ENCODE measurements at regions not wholly inside any gene's neighbourhood (a gene's known extent, or its start where the extent isn't known, plus 50 kb on each side); places are given as distances from the start of the nearest gene placed in this dataset.
"Not testable (repeated sequence)": the region's sequence is repeated elsewhere in the genome, so short reads cannot be mapped to it uniquely, and the experiment has no call there.

DNA sequence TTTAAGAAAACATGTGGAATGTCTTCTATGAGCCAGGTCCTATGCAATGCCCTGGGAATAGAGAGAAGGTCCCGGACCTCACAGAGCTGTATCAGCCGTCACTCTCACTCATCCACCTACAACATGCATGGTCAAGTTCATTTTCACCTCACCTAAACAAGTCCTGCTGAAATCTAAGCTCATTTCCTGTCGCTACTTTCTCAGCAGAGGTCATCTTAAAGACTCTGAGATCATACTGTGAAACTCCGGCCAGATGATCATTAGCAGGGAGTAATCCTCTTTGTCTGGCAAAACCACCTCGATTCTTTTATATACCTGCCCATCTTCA, 66.2 kb upstream of the LYRM9 start:
- no peak for TF ChIP-seq CTCF (conservative IDR thresholded peaks at IDR 0.05; ENCODE audit: low read depth, low read length)
- H3K4me3 ChIP-seq (ENCODE audit: low read depth, low read length), result no peak overlapping the region
- no peak for DNase-seq (ENCODE audit: low read depth)

GRCh38 chr17:27960183-27960849, 67.2 kb upstream of the LYRM9 start:
- TF ChIP-seq CTCF (conservative IDR thresholded peaks at IDR 0.05; ENCODE audit: low read depth, low read length), result no peak
- no peak overlapping the region for H3K4me3 ChIP-seq (ENCODE audit: low read depth, low read length)
- no peak for DNase-seq (ENCODE audit: low read depth)

- H3K4me3 ChIP-seq (ENCODE audit: low read depth, low read length), result not testable (repeated sequence)
- DNase-seq (ENCODE audit: low read depth), result peak; percentile 44
Measured at GRCh38 chr17:27962581-27962980, 69.4 kb upstream of the LYRM9 start.

- H3K4me3 ChIP-seq (ENCODE audit: low read depth, low read length), result no peak overlapping the region
- TF ChIP-seq CTCF (conservative IDR thresholded peaks at IDR 0.05; ENCODE audit: low read depth, low read length), result no peak
- peak; percentile 97 for DNase-seq (ENCODE audit: low read depth)
Measured at GRCh38 chr17:27965224-27965623, 72.1 kb upstream of the LYRM9 start.

DNA sequence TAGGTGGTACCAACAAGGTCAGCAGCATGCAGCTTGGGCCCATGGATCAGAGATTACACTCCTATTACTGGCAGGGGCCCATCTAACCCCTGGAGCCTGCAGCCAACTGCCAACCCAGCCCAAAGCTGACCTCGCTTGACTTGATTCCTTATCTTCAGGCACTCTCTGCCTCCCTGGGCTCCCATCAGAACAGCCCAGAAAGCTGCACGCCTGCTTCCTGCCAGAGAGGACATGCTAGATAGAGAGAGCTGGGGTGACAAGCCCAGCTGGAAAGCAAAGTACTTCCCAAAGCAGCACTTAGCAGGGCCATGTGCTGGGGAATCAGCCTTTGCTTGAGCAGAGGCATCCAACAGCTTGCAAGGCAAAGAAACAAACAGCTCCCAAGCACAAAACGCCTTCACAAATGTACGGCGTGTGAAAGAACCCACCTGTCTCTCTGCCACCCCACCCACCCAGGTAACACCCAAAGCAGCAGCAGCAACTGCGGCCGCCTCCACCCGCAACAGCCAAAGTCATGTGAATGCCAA, 74.2 kb upstream of the NLK start:
- TF ChIP-seq CTCF (conservative IDR thresholded peaks at IDR 0.05; ENCODE audit: low read depth, low read length), result no peak
- DNase-seq (ENCODE audit: low read depth), result no peak
- no peak overlapping the region for H3K4me3 ChIP-seq (ENCODE audit: low read depth, low read length)

GRCh38 chr17:27970587-27970986, 71.9 kb upstream of the NLK start:
- no peak for TF ChIP-seq CTCF (conservative IDR thresholded peaks at IDR 0.05; ENCODE audit: low read depth, low read length)
- H3K4me3 ChIP-seq (ENCODE audit: low read depth, low read length), result no peak overlapping the region
- no peak for DNase-seq (ENCODE audit: low read depth)

DNA sequence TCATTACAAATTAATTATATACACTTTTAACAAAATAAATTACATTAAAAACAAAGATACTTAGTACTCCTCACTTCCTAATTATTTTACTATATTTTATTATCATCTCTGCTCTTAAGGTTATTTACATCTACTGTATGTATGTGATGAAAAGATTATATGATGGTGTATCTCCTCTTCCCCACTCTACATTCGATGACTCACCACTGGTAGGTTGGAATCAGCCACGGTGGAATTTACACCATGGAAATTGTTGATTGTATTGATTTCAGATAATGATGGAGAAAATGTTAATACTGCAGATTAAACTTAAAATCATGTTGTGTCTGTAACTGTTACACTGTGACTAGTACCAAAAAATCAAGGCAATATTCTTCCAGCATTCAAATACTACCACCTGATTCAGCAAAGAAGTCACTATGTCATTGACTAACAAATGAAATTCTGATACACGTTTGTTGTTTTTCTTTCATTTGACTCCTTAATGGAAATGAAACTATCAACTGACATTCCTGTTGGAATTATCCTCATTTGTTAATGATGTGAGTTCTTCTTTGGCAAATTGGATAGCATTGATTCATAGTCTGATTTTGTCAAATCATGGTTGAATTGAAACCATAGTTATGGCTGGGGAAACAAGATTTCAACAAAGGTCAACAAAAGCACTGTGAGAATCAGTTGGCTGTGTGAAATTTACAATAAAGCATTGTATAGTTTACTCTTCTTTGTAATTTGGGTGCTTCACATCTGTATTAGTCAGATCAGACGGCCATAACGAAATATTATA, 69.0 kb upstream of the NLK start:
- no peak for DNase-seq (ENCODE audit: low read depth)
- no peak for TF ChIP-seq CTCF (conservative IDR thresholded peaks at IDR 0.05; ENCODE audit: low read depth, low read length)
- no peak overlapping the region for H3K4me3 ChIP-seq (ENCODE audit: low read depth, low read length)

Data from epithelial cell of proximal tubule (primary cell).